ENCODE measurements at regions not wholly inside any gene's neighbourhood (a gene's known extent, or its start where the extent isn't known, plus 50 kb on each side); places are given as distances from the start of the nearest gene placed in this dataset.

DNA sequence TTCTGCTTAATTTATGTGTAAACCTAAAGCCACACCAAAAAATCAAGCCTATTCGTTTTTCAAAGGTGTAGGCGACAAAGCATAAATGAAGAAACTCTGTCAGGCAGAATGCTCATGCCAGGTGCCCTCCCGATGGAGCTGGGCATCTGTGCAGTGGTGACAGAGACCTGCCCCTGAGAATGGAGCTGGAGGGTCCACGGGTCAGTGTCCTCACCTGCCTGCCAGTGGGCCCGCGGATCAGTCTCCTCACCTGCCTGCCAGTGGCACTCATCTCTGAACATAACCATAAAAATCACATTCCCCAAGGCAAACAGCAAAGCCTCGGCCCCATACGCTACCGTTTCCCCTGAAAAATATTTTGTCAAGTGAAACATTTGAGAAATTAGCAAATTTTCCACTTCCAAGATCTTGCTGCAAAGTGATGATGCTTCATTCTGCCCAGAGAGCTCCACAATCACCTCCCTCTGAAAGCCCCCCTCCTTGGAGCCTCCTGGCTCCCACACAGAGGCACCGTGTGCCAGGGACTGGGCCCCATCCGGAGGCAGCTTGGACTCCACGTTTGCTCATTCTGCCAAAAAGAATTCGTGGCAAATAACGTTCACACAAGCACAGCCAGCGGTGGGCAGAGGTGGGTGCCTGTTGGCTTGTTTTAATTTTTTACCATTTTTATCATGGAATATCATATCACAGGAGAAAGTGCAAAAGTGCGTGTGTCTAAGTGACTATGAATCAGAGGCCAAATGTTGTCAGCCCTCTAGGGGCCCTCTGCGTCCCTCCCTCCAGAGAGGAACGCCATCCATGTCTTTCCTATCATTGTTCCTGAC, 88.8 kb downstream of the YTHDF1 start:
- Mint-ChIP-seq H3K36me3 (ENCODE audit: insufficient read depth) (no peaks in the 10 kb centered on the region), H3K9me3 (ENCODE audit: low read depth) (no peaks in the 10 kb centered on the region), H3K27me3 (peaks cover 26% of the 10 kb centered on the region), H3K4me3 (ENCODE audit: low read depth) (no peak overlapping the region), H3K4me1 (ENCODE audit: low read depth) (no peaks in the 10 kb centered on the region), H3K27ac (no peak overlapping the region)
- DNase-seq (ENCODE audit: low spot score, unreplicated experiment) = no peak
- TF ChIP-seq, protein P1, sequence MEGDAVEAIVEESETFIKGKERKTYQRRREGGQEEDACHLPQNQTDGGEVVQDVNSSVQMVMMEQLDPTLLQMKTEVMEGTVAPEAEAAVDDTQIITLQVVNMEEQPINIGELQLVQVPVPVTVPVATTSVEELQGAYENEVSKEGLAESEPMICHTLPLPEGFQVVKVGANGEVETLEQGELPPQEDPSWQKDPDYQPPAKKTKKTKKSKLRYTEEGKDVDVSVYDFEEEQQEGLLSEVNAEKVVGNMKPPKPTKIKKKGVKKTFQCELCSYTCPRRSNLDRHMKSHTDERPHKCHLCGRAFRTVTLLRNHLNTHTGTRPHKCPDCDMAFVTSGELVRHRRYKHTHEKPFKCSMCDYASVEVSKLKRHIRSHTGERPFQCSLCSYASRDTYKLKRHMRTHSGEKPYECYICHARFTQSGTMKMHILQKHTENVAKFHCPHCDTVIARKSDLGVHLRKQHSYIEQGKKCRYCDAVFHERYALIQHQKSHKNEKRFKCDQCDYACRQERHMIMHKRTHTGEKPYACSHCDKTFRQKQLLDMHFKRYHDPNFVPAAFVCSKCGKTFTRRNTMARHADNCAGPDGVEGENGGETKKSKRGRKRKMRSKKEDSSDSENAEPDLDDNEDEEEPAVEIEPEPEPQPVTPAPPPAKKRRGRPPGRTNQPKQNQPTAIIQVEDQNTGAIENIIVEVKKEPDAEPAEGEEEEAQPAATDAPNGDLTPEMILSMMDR (IDR thresholded peaks at IDR 0.05; ENCODE audit: unreplicated experiment) = no peak

DNA sequence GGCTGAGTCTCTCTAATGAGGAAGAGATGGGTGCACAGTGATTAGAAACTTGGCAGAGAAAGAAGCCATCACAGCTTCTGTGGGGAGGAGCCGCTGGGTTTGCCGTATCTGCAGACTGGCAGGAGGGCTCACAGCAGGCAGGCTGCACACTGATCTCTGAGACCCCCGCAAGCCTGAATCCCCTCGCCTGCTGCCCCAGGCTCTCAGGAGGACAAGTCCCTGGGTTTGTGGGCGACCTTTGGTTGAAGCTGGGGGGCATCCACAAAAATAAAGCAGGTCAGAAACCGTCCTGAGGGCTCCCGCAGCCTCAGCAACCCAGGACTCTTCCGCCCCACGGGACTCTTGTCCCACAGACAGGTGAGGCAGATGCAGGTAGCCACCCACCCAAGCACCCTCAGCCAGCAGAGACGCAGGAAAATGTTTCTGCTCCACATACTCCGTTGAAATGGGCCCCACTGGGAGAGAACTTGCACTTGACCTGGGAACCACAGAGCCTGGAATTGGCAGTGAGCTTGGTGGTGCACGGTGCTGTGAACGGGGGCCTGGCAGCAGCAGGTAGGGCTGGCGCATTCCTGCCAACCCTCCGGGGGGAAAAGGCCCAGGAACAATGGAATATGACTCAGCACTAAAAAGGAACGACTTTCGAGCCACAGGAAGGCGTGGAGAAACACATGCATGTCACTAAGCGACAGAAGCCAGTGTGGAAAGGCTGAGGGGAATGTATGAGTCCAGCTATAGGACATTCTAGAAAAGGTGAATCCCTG, 89.9 kb downstream of the YTHDF1 start:
- Mint-ChIP-seq H3K27me3 (peaks cover 25% of the 10 kb centered on the region), H3K4me1 (ENCODE audit: low read depth) (no peaks in the 10 kb centered on the region), H3K36me3 (ENCODE audit: insufficient read depth) (no peaks in the 10 kb centered on the region), H3K9me3 (ENCODE audit: low read depth) (no peaks in the 10 kb centered on the region), H3K4me3 (ENCODE audit: low read depth) (no peak overlapping the region), H3K27ac (no peak overlapping the region)
- TF ChIP-seq, protein P1 (IDR thresholded peaks at IDR 0.05; ENCODE audit: unreplicated experiment) = no peak
- no peak for DNase-seq (ENCODE audit: low spot score, unreplicated experiment)

DNA sequence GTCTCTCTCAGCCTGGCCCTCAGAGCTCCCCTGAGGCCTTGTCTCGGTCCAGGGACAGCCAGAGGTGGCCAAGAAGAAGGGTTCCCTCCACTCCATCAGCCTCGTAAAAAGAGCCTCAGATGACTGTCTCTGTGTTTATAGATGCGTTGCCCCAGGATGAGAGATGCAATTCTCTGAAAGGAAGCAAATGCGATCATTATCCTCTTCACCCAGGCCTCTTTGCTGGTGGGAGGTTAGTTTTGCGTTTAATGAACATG, 90.4 kb downstream of the YTHDF1 start:
- Mint-ChIP-seq H3K4me1 (ENCODE audit: low read depth) (no peaks in the 10 kb centered on the region), H3K4me3 (ENCODE audit: low read depth) (no peak overlapping the region), H3K36me3 (ENCODE audit: insufficient read depth) (no peaks in the 10 kb centered on the region), H3K27ac (no peak overlapping the region), H3K27me3 (peaks cover 24% of the 10 kb centered on the region), H3K9me3 (ENCODE audit: low read depth) (no peaks in the 10 kb centered on the region)
- TF ChIP-seq, protein P1 (IDR thresholded peaks at IDR 0.05; ENCODE audit: unreplicated experiment) = no peak
- no peak for DNase-seq (ENCODE audit: low spot score, unreplicated experiment)

DNA sequence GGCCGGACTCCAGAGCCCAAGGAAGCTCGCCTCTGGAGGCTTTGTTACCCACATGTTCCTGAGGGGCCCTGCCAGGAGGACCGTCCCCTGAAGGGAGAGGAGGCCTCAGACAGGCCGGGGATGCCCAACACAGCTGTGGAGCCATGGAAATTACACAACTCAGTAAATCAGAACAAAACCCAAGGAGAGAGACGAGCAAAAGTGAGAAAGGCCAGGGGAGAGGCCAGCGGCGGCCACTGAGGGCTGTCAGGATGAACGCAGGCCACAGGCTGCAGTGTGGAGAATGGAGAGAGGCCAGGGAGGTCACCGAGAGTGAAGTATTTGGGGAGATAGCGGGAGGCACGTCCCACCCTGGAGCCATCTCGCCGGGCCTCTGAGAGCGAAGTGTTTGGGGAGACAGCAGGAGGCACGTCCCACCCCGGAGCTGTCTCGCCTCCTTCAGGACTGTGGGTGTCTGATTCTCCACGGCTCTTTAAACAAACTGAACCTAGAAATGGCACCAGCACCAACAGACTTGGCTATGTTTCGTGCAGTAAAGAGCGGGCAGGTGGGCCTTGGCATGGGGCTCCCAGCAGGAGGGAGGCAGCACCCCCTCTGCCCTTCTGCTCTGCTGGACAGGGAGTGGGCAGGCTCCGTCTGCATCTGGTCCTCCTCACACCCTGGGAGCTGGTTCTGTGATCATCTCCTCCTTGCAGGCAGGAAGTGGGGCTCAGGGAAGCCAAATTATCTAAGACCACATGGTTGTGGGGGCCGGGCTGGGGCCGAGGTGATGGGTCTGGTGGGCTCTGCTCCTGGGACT, 91.0 kb downstream of the YTHDF1 start:
- TF ChIP-seq, protein P1 (IDR thresholded peaks at IDR 0.05; ENCODE audit: unreplicated experiment) = no peak
- peaks cover 21% of the 10 kb centered on the region for H3K27me3 Mint-ChIP-seq
- no peak overlapping the region for H3K27ac Mint-ChIP-seq
- no peak for DNase-seq (ENCODE audit: low spot score, unreplicated experiment)
- H3K36me3 Mint-ChIP-seq (ENCODE audit: insufficient read depth) = no peaks in the 10 kb centered on the region
- H3K4me1 Mint-ChIP-seq (ENCODE audit: low read depth) = no peaks in the 10 kb centered on the region
- H3K9me3 Mint-ChIP-seq (ENCODE audit: low read depth) = no peaks in the 10 kb centered on the region
- no peak overlapping the region for H3K4me3 Mint-ChIP-seq (ENCODE audit: low read depth)

DNA sequence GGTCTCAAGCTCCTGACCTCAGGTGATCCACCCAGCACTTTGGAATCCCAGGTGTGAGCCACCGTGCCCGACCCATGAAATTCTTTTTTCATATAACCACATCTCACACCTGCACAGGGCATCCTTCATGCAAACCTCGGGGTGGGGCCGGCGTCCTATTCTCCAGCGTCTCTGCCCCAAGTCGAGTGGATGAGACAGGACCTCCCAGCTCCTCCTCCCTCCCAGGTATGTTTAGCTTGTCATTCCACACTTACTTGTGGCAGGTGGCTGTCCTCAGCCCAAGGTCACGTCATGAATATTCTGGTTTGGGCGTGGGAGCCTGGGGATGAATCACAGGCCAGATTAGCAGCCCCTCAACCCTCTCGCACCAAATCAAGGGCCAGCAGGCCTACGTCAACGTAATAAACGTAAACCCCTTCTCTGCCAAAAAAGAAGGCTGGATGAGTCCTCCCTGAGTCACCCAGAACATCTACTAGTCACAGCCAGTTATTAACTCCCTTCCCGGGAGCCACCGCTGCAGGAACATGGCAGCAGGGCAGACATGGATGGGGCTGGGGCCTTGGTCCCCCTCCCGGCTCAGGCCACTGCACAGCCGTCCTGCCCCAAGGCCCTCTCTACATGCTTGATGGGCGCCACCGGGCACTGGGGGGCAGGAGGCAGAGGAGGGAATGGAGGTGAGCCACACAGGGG, 91.7 kb downstream of the YTHDF1 start:
- Mint-ChIP-seq H3K4me1 (ENCODE audit: low read depth) (no peaks in the 10 kb centered on the region), H3K9me3 (ENCODE audit: low read depth) (no peaks in the 10 kb centered on the region), H3K36me3 (ENCODE audit: insufficient read depth) (no peaks in the 10 kb centered on the region), H3K4me3 (ENCODE audit: low read depth) (no peak overlapping the region), H3K27ac (no peak overlapping the region), H3K27me3 (peaks cover 25% of the 10 kb centered on the region)
- no peak for DNase-seq (ENCODE audit: low spot score, unreplicated experiment)
- TF ChIP-seq, protein P1 (IDR thresholded peaks at IDR 0.05; ENCODE audit: unreplicated experiment) = no peak

Data from progenitor cell of endocrine pancreas (in vitro differentiated cells).